ENCODE measurements at regions not wholly inside any gene's neighbourhood (a gene's known extent, or its start where the extent isn't known, plus 50 kb on each side); places are given as distances from the start of the nearest gene placed in this dataset.

GRCh38 chrX:137164329-137164728 is 130.5 kb upstream of the GPR101 start:
- no peak for TF ChIP-seq CTCF (optimal IDR thresholded peaks at IDR 0.05 in 1 of 3, IDR thresholded peaks at IDR 0.05 in 1 of 3, conservative IDR thresholded peaks at IDR 0.05 in 1 of 3; ENCODE audit: extremely low read depth in 1 of 3, insufficient read depth in 2 of 3, low read length in 3 of 3)
- no peak for TF ChIP-seq EZH2 (IDR thresholded peaks at IDR 0.05; ENCODE audit: low read length)

Data from keratinocyte (primary cell).